Activated naive CD8-positive, alpha-beta T cell treated with anti-CD3 and anti-CD28 coated beads, Interleukin-2, amount 50 U/mL, for 24 hours (primary cell): ENCODE measurements at regions not wholly inside any gene's neighbourhood (a gene's known extent, or its start where the extent isn't known, plus 50 kb on each side); places are given as distances from the start of the nearest gene placed in this dataset.
"Not testable (repeated sequence)": the region's sequence is repeated elsewhere in the genome, so short reads cannot be mapped to it uniquely, and the experiment has no call there.

Source experiments
- ATAC-seq: fragments of 150-1000 bp; cut with Tn5 transposase; one replicate; pipeline ENCODE4 v1.10.0; 2021
- DNase-seq: peaks from one replicate; pipeline ENCODE4 v3.0.0; 2021
- H3K27ac Mint-ChIP-seq: one replicate; pipeline ENCODE4 v1.8.0; 2021; ENCODE audit warnings: mild to moderate bottlenecking, mixed read lengths
- H3K27me3 Mint-ChIP-seq: one replicate; pipeline ENCODE4 v1.8.0; 2021; ENCODE audit warnings: mixed read lengths
- H3K36me3 Mint-ChIP-seq: one replicate; pipeline ENCODE4 v1.8.0; 2021; ENCODE audit warnings: low read depth, mixed read lengths
- H3K4me1 Mint-ChIP-seq: one replicate; pipeline ENCODE4 v1.8.0; 2021; ENCODE audit warnings: mixed read lengths
- H3K4me3 Mint-ChIP-seq: one replicate; pipeline ENCODE4 v1.8.0; 2021; ENCODE audit warnings: mild to moderate bottlenecking, moderate library complexity, mixed read lengths
- H3K9me3 Mint-ChIP-seq: one replicate; pipeline ENCODE4 v1.8.0; 2021; ENCODE audit warnings: mixed read lengths

GRCh38 chr5:82560969-82561368, 282.8 kb upstream of the RPS23 start:
- peaks cover 8% of the 10 kb centered on the region for H3K9me3 Mint-ChIP-seq
- H3K4me1 Mint-ChIP-seq = no peaks in the 10 kb centered on the region
- H3K36me3 Mint-ChIP-seq = no peaks in the 10 kb centered on the region
- ATAC-seq (no peak), DNase-seq (no peak)
- peaks cover 2% of the 10 kb centered on the region for H3K27me3 Mint-ChIP-seq
- H3K27ac Mint-ChIP-seq = no peak overlapping the region
- no peak overlapping the region for H3K4me3 Mint-ChIP-seq

GRCh38 chr5:82560561-82560960, 282.4 kb upstream of the RPS23 start:
- peaks cover 8% of the 10 kb centered on the region for H3K9me3 Mint-ChIP-seq
- DNase-seq (no peak), ATAC-seq (no peak)
- no peaks in the 10 kb centered on the region for H3K36me3 Mint-ChIP-seq
- H3K4me1 Mint-ChIP-seq = no peaks in the 10 kb centered on the region
- H3K27me3 Mint-ChIP-seq = peaks cover 2% of the 10 kb centered on the region
- no peak overlapping the region for H3K4me3 Mint-ChIP-seq
- no peak overlapping the region for H3K27ac Mint-ChIP-seq

GRCh38 chr5:82551840-82552385, 273.8 kb upstream of the RPS23 start:
- no peak for DNase-seq
- H3K4me1 Mint-ChIP-seq = no peaks in the 10 kb centered on the region
- H3K27me3 Mint-ChIP-seq = no peaks in the 10 kb centered on the region
- no peaks in the 10 kb centered on the region for H3K36me3 Mint-ChIP-seq
- H3K9me3 Mint-ChIP-seq = no peaks in the 10 kb centered on the region
- ATAC-seq = no peak
- H3K4me3 Mint-ChIP-seq = no peak overlapping the region
- H3K27ac Mint-ChIP-seq = no peak overlapping the region

- H3K4me3 Mint-ChIP-seq = no peak overlapping the region
- DNase-seq = no peak
- no peaks in the 10 kb centered on the region for H3K36me3 Mint-ChIP-seq
- no peak for ATAC-seq
- no peaks in the 10 kb centered on the region for H3K27me3 Mint-ChIP-seq
- no peaks in the 10 kb centered on the region for H3K4me1 Mint-ChIP-seq
- H3K27ac Mint-ChIP-seq = no peak overlapping the region
- no peaks in the 10 kb centered on the region for H3K9me3 Mint-ChIP-seq
These were observed 273.0 kb upstream of the RPS23 start for GRCh38 chr5:82551192-82551591.

GRCh38 chr5:82549263-82549662, 271.1 kb upstream of the RPS23 start:
- Mint-ChIP-seq H3K27me3 (peaks cover 2% of the 10 kb centered on the region), H3K4me3 (no peak overlapping the region), H3K36me3 (no peaks in the 10 kb centered on the region), H3K27ac (no peak overlapping the region), H3K9me3 (peaks cover 4% of the 10 kb centered on the region), H3K4me1 (no peaks in the 10 kb centered on the region)
- no peak for ATAC-seq
- no peak for DNase-seq

GRCh38 chr5:82544004-82544403, 265.9 kb upstream of the RPS23 start:
- DNase-seq = no peak
- peaks cover 4% of the 10 kb centered on the region for H3K9me3 Mint-ChIP-seq
- H3K27me3 Mint-ChIP-seq = peaks cover 2% of the 10 kb centered on the region
- H3K4me3 Mint-ChIP-seq = no peak overlapping the region
- no peaks in the 10 kb centered on the region for H3K4me1 Mint-ChIP-seq
- no peaks in the 10 kb centered on the region for H3K36me3 Mint-ChIP-seq
- no peak for ATAC-seq
- H3K27ac Mint-ChIP-seq = no peak overlapping the region

- no peaks in the 10 kb centered on the region for H3K36me3 Mint-ChIP-seq
- no peak overlapping the region for H3K4me3 Mint-ChIP-seq
- no peak overlapping the region for H3K27ac Mint-ChIP-seq
- H3K4me1 Mint-ChIP-seq = no peaks in the 10 kb centered on the region
- H3K27me3 Mint-ChIP-seq = peaks cover 2% of the 10 kb centered on the region
- ATAC-seq = no peak
- H3K9me3 Mint-ChIP-seq = peaks cover 4% of the 10 kb centered on the region
- DNase-seq = no peak
These were observed 262.1 kb upstream of the RPS23 start for GRCh38 chr5:82540301-82540700.

- no peaks in the 10 kb centered on the region for H3K4me1 Mint-ChIP-seq
- H3K9me3 Mint-ChIP-seq = no peaks in the 10 kb centered on the region
- H3K27ac Mint-ChIP-seq = no peak overlapping the region
- ATAC-seq (no peak), DNase-seq (no peak)
- no peaks in the 10 kb centered on the region for H3K27me3 Mint-ChIP-seq
- no peak overlapping the region for H3K4me3 Mint-ChIP-seq
- no peaks in the 10 kb centered on the region for H3K36me3 Mint-ChIP-seq
These were observed 260.3 kb upstream of the RPS23 start for GRCh38 chr5:82538339-82539034.

- H3K4me1 Mint-ChIP-seq = no peaks in the 10 kb centered on the region
- no peak overlapping the region for H3K4me3 Mint-ChIP-seq
- DNase-seq (no peak), ATAC-seq (no peak)
- H3K9me3 Mint-ChIP-seq = no peaks in the 10 kb centered on the region
- no peak overlapping the region for H3K27ac Mint-ChIP-seq
- H3K27me3 Mint-ChIP-seq = no peaks in the 10 kb centered on the region
- H3K36me3 Mint-ChIP-seq = no peaks in the 10 kb centered on the region
These were observed 259.6 kb upstream of the RPS23 start for GRCh38 chr5:82537687-82538306.

GRCh38 chr5:82534986-82535385, 256.8 kb upstream of the RPS23 start:
- Mint-ChIP-seq H3K36me3 (peaks cover 2% of the 10 kb centered on the region), H3K27ac (no peak overlapping the region), H3K4me1 (no peaks in the 10 kb centered on the region), H3K4me3 (no peak overlapping the region), H3K9me3 (peaks cover 8% of the 10 kb centered on the region), H3K27me3 (no peaks in the 10 kb centered on the region)
- DNase-seq = no peak
- no peak for ATAC-seq

- not testable (repeated sequence) for H3K27me3 Mint-ChIP-seq, H3K4me1 Mint-ChIP-seq
These were observed 253.9 kb upstream of the RPS23 start for GRCh38 chr5:82532075-82532474.

GRCh38 chr5:82526540-82526939, 248.4 kb upstream of the RPS23 start:
- DNase-seq = no peak
- H3K27ac Mint-ChIP-seq = no peak overlapping the region
- no peaks in the 10 kb centered on the region for H3K27me3 Mint-ChIP-seq
- H3K4me3 Mint-ChIP-seq = no peak overlapping the region
- ATAC-seq = no peak
- H3K36me3 Mint-ChIP-seq = peaks cover 4% of the 10 kb centered on the region
- peaks cover 6% of the 10 kb centered on the region for H3K4me1 Mint-ChIP-seq
- peaks cover 8% of the 10 kb centered on the region for H3K9me3 Mint-ChIP-seq

More at GRCh38 chr5:82532075-82532474, 253.9 kb upstream of the RPS23 start:
- not testable (repeated sequence) for DNase-seq, H3K4me3 Mint-ChIP-seq, H3K36me3 Mint-ChIP-seq, ATAC-seq, H3K27ac Mint-ChIP-seq
- H3K9me3 Mint-ChIP-seq = peaks cover 11% of the 10 kb centered on the region

- ATAC-seq (no peak), DNase-seq (no peak)
- Mint-ChIP-seq H3K27me3 (no peaks in the 10 kb centered on the region), H3K4me1 (peaks cover 6% of the 10 kb centered on the region), H3K27ac (no peak overlapping the region), H3K9me3 (peaks cover 3% of the 10 kb centered on the region), H3K36me3 (peaks cover 2% of the 10 kb centered on the region), H3K4me3 (no peak overlapping the region)
These were observed 247.5 kb upstream of the RPS23 start for GRCh38 chr5:82525626-82526025.

GRCh38 chr5:82523633-82524032, 245.5 kb upstream of the RPS23 start:
- no peak overlapping the region for H3K27ac Mint-ChIP-seq
- ATAC-seq (no peak), DNase-seq (no peak)
- H3K27me3 Mint-ChIP-seq = peaks cover 1% of the 10 kb centered on the region
- H3K9me3 Mint-ChIP-seq = peaks cover 3% of the 10 kb centered on the region
- H3K36me3 Mint-ChIP-seq = peaks cover 2% of the 10 kb centered on the region
- peaks cover 6% of the 10 kb centered on the region for H3K4me1 Mint-ChIP-seq
- H3K4me3 Mint-ChIP-seq = no peak overlapping the region

GRCh38 chr5:82522897-82523296, 244.7 kb upstream of the RPS23 start:
- DNase-seq (no peak), ATAC-seq (no peak)
- H3K9me3 Mint-ChIP-seq = peaks cover under 1% of the 10 kb centered on the region

More at GRCh38 chr5:82522897-82523296, 244.7 kb upstream of the RPS23 start:
- Mint-ChIP-seq H3K4me3 (no peak overlapping the region), H3K27ac (no peak overlapping the region), H3K36me3 (no peaks in the 10 kb centered on the region), H3K4me1 (peaks cover 6% of the 10 kb centered on the region), H3K27me3 (peaks cover 1% of the 10 kb centered on the region)
